ENCODE measurements at regions not wholly inside any gene's neighbourhood (a gene's known extent, or its start where the extent isn't known, plus 50 kb on each side); places are given as distances from the start of the nearest gene placed in this dataset.

DNA sequence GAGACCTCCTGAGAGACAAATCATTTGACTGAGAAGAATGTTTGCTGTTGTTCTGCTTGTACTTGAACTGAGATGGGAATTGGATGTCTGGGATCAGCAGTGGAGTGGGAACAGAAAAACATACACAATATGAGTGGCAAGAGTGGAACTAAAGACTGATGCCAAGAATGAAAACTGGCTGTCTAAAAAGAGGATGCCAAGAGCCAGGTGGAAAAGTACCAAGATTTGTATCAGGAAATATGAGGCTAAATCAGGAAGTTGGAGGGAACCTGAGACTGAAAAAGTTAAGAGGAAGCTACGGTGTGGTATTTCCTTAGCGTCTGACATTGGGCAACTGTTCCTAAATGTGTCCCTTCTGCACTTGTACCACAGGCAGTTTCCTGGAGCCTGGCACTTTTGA lies 440.9 kb upstream of the CELF4 start:
- TF ChIP-seq YY1 (IDR thresholded peaks at IDR 0.05; ENCODE audit: insufficient read depth, insufficient read length) (no peak), ZNF274 (IDR thresholded peaks at IDR 0.05; ENCODE audit: low read depth, low read length) (no peak)

Measured in NT2/D1 (cell line).